ENCODE measurements at regions not wholly inside any gene's neighbourhood (a gene's known extent, or its start where the extent isn't known, plus 50 kb on each side); places are given as distances from the start of the nearest gene placed in this dataset.

- DNase-seq: no peak
Observed at GRCh38 chr5:34487159-34487879, 168.8 kb upstream of the RAI14 start.

- DNase-seq: no peak
Observed at GRCh38 chr5:34487956-34488355, 168.2 kb upstream of the RAI14 start.

GRCh38 chr5:34488984-34489383, 167.1 kb upstream of the RAI14 start:
- no peak for DNase-seq

- DNase-seq: no peak
Observed at GRCh38 chr5:34490506-34491250, 165.4 kb upstream of the RAI14 start.

- DNase-seq: no peak
Observed at GRCh38 chr5:34491251-34491620, 164.9 kb upstream of the RAI14 start.

GRCh38 chr5:34494111-34494755, 161.9 kb upstream of the RAI14 start:
- no peak for DNase-seq

GRCh38 chr5:34495178-34495577, 160.9 kb upstream of the RAI14 start:
- no peak for DNase-seq

GRCh38 chr5:34496260-34496691, 159.9 kb upstream of the RAI14 start:
- no peak for DNase-seq

GRCh38 chr5:34496701-34497469, 159.2 kb upstream of the RAI14 start:
- no peak for DNase-seq

GRCh38 chr5:34497470-34497808, 158.7 kb upstream of the RAI14 start:
- DNase-seq: no peak

- no peak for DNase-seq
Observed at GRCh38 chr5:34498572-34498971, 157.6 kb upstream of the RAI14 start.

GRCh38 chr5:34499001-34499734, 157.0 kb upstream of the RAI14 start:
- DNase-seq: no peak

GRCh38 chr5:34500236-34500847, 155.8 kb upstream of the RAI14 start:
- no peak for DNase-seq

GRCh38 chr5:34501016-34501415, 155.1 kb upstream of the RAI14 start:
- DNase-seq: no peak

- DNase-seq: no peak
Observed at GRCh38 chr5:34501840-34502239, 154.3 kb upstream of the RAI14 start.

- no peak for DNase-seq
Observed at GRCh38 chr5:34502581-34502980, 153.5 kb upstream of the RAI14 start.

- no peak for DNase-seq
Observed at GRCh38 chr5:34503379-34504253, 152.5 kb upstream of the RAI14 start.

GRCh38 chr5:34504967-34505366, 151.2 kb upstream of the RAI14 start:
- DNase-seq: no peak

GRCh38 chr5:34505731-34506130, 150.4 kb upstream of the RAI14 start:
- no peak for DNase-seq

- no peak for DNase-seq
Observed at GRCh38 chr5:34507933-34508332, 148.2 kb upstream of the RAI14 start.

GRCh38 chr5:34509392-34509791, 146.7 kb upstream of the RAI14 start:
- DNase-seq: no peak

Measured in central memory CD4-positive, alpha-beta T cell (primary cell).